A673 (cell line): ENCODE measurements at regions not wholly inside any gene's neighbourhood (a gene's known extent, or its start where the extent isn't known, plus 50 kb on each side); places are given as distances from the start of the nearest gene placed in this dataset.

Experiments used
- BruUV-seq: library from RNA; stranded (reverse); fragments of 400-500 nt; replicated peaks from 2 replicates; lab custom pipeline; 2021; lab: Mats Ljungman, UMichigan
- CTCF ChIA-PET: fragments of 300-600 bp; sonication (Branson Sonifier 250); formaldehyde crosslinking; loops from one replicate; lab custom pipeline; 2022; ENCODE audit warnings: antibody characterized with exemption; lab: Charles Lee
- POLR2A ChIA-PET: fragments of 300-600 bp; sonication (Branson Sonifier 250); formaldehyde crosslinking; loops from one replicate; lab custom pipeline; 2022; ENCODE audit warnings: antibody characterized with exemption; ENCODE audit not compliant: low non-redundant PET; lab: Charles Lee
- DNase-seq: peaks from one replicate; pipeline ENCODE4 v3.0.0-alpha.2; 2015; ENCODE audit warnings: low spot score
- H3K27ac ChIP-seq: fragments of 200-600 bp; sonication (generic); 2 replicates; pipeline ENCODE4 v1.5.1; 2016; ENCODE audit warnings: mixed run types, low read depth, mild to moderate bottlenecking, mixed read lengths, antibody characterized with exemption, low read length; ENCODE audit not compliant: poor library complexity, severe bottlenecking
- H3K27me3 ChIP-seq: fragments of 200-600 bp; sonication (generic); replicated peaks from 2 replicates; pipeline ENCODE4 v1.6.1; 2017; ENCODE audit warnings: mixed run types, low read depth, mild to moderate bottlenecking, mixed read lengths, antibody characterized with exemption, low read length; ENCODE audit not compliant: insufficient read depth, poor library complexity
- H3K36me3 ChIP-seq: fragments of 200-600 bp; sonication (generic); 2 replicates; pipeline ENCODE4 v1.6.1; 2016; ENCODE audit warnings: mixed run types, mild to moderate bottlenecking, mixed read lengths, antibody characterized with exemption, low read length; ENCODE audit not compliant: insufficient read depth, poor library complexity, severe bottlenecking
- H3K4me1 ChIP-seq: fragments of 200-600 bp; sonication (generic); 2 replicates; pipeline ENCODE4 v1.6.1; 2017; ENCODE audit warnings: mixed run types, mild to moderate bottlenecking, mixed read lengths, antibody characterized with exemption, low read length; ENCODE audit not compliant: insufficient read depth, poor library complexity, severe bottlenecking
- H3K4me3 ChIP-seq: fragments of 200-600 bp; sonication (generic); 2 replicates; pipeline ENCODE4 v1.5.1; 2016; ENCODE audit warnings: low read depth, mixed run types, mild to moderate bottlenecking, mixed read lengths, low read length; ENCODE audit not compliant: poor library complexity, severe bottlenecking
- H3K9me3 ChIP-seq: fragments of 200-600 bp; sonication (generic); 2 replicates; pipeline ENCODE4 v1.6.1; 2016; ENCODE audit warnings: mixed run types, low read depth, mild to moderate bottlenecking, mixed read lengths, antibody characterized with exemption, low read length; ENCODE audit not compliant: poor library complexity, severe bottlenecking
- CTCF ChIP-seq: fragments of 300-800, 200-600 bp; sonication (generic); conservative IDR thresholded peaks from 2 replicates; pipeline ENCODE4 v1.5.1; 2017; ENCODE audit warnings: low read depth, mild to moderate bottlenecking, antibody characterized with exemption, low read length, moderate library complexity, mixed read lengths
- EZH2 ChIP-seq: fragments of 200-600 bp; sonication (generic); IDR thresholded peaks from 2 replicates; pipeline ENCODE4 v1.6.1; 2017; ENCODE audit warnings: borderline replicate concordance, low read depth, mild to moderate bottlenecking, mixed read lengths, antibody characterized with exemption, low read length; ENCODE audit not compliant: poor library complexity, severe bottlenecking
- intact Hi-C: fragments of 100-400 bp; cut with micrococcal nuclease; formaldehyde crosslinking; loops from one replicate; pipeline ENCODE4 v1.10.0; 2022; ENCODE audit not compliant: unreplicated experiment

GRCh38 chr1:222127096-222127495, 385.2 kb upstream of the DUSP10 start:
- no peaks in the 10 kb centered on the region for H3K4me1 ChIP-seq
- no TSS peak for BruUV-seq
- H3K36me3 ChIP-seq, result no peaks in the 10 kb centered on the region
- POLR2A ChIA-PET, result no interaction called here
- TF ChIP-seq CTCF (no peak), EZH2 (no peak)
- no peaks in the 10 kb centered on the region for H3K9me3 ChIP-seq
- intact Hi-C loops, result no loop called here
- no peak overlapping the region for H3K4me3 ChIP-seq
- DNase-seq, result no peak
- no peak overlapping the region for H3K27ac ChIP-seq
- CTCF ChIA-PET, result no interaction called here
- H3K27me3 ChIP-seq, result no peaks in the 10 kb centered on the region

GRCh38 chr1:222126052-222126451, 384.2 kb upstream of the DUSP10 start:
- no peak overlapping the region for H3K27ac ChIP-seq
- TF ChIP-seq EZH2, result no peak
- TF ChIP-seq CTCF, result no peak
- ChIA-PET CTCF (no interaction called here), POLR2A (no interaction called here)
- intact Hi-C loops, result no loop called here
- DNase-seq, result no peak
- no TSS peak for BruUV-seq
- H3K36me3 ChIP-seq, result no peaks in the 10 kb centered on the region
- H3K4me3 ChIP-seq, result no peak overlapping the region
- peaks cover 3% of the 10 kb centered on the region for H3K27me3 ChIP-seq
- H3K9me3 ChIP-seq, result no peaks in the 10 kb centered on the region
- no peaks in the 10 kb centered on the region for H3K4me1 ChIP-seq

- Histone ChIP-seq H3K4me1 (no peaks in the 10 kb centered on the region), H3K9me3 (no peaks in the 10 kb centered on the region), H3K27me3 (peaks cover 3% of the 10 kb centered on the region), H3K4me3 (no peak overlapping the region), H3K36me3 (no peaks in the 10 kb centered on the region), H3K27ac (no peak overlapping the region)
- TF ChIP-seq CTCF, result peak; percentile 35; the same call in 1 of the 2 replicates
- TF ChIP-seq EZH2, result no peak
- intact Hi-C loops, result no loop called here
- BruUV-seq, result no TSS peak
- DNase-seq, result no peak
- ChIA-PET CTCF (interaction anchor here (0.9 kb wide), 1 partner anchor 331 kb away, joined by 3 read pairs; no protein-coding TSS in a partner anchor), POLR2A (no interaction called here)
Measured at GRCh38 chr1:222124602-222125001, 382.7 kb upstream of the DUSP10 start.
